ENCODE measurements at regions not wholly inside any gene's neighbourhood (a gene's known extent, or its start where the extent isn't known, plus 50 kb on each side); places are given as distances from the start of the nearest gene placed in this dataset.

DNA sequence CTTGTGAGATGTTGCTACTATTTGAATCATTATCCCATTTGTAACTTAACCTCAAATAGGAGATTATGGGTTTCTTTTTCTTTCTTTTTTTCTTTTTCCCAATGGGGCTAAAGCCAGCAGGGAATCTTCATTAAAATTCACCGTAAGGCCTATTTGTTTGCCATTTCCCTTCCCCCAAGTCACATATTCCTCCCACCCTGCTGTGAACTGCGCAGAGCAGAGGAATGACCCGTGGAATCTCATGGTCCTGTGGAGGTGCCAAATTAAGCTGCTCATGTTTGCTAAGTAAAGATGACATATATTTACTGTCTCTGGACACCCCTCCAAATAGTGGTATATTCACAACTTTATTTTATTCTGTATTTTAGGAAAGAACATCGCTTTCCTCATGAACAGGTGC lies 699.3 kb downstream of the RNF144B start:
- Mint-ChIP-seq H3K9me3 (ENCODE audit: low read depth) (peaks cover 3% of the 10 kb centered on the region), H3K4me1 (ENCODE audit: low read depth) (peaks cover 13% of the 10 kb centered on the region), H3K27me3 (ENCODE audit: low read depth) (no peaks in the 10 kb centered on the region), H3K27ac (ENCODE audit: unreplicated experiment) (no peak overlapping the region), H3K4me3 (ENCODE audit: unreplicated experiment) (no peak overlapping the region), H3K36me3 (ENCODE audit: low read depth) (no peaks in the 10 kb centered on the region)
- TF ChIP-seq, protein P1, sequence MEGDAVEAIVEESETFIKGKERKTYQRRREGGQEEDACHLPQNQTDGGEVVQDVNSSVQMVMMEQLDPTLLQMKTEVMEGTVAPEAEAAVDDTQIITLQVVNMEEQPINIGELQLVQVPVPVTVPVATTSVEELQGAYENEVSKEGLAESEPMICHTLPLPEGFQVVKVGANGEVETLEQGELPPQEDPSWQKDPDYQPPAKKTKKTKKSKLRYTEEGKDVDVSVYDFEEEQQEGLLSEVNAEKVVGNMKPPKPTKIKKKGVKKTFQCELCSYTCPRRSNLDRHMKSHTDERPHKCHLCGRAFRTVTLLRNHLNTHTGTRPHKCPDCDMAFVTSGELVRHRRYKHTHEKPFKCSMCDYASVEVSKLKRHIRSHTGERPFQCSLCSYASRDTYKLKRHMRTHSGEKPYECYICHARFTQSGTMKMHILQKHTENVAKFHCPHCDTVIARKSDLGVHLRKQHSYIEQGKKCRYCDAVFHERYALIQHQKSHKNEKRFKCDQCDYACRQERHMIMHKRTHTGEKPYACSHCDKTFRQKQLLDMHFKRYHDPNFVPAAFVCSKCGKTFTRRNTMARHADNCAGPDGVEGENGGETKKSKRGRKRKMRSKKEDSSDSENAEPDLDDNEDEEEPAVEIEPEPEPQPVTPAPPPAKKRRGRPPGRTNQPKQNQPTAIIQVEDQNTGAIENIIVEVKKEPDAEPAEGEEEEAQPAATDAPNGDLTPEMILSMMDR (IDR thresholded peaks at IDR 0.05), result no peak
- DNase-seq (ENCODE audit: low spot score), result no peak

DNA sequence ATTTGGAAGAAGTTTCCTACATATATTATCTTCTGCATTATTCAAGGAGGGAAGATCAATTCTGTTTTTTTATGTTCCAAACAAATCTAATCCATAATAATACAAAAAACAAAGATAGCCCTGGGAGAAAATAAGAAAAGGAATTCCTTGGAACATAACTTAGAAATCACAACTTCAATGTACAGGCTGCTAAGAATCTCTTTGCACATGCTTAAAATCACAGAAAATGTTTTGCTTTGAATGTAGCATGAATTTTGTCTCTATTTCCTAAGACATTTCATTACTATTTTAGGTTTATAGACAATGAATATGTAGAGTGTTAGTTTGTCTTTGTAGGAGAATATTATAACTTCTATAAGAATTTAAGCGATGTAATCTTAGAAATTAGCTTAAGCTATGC lies 700.1 kb downstream of the RNF144B start:
- H3K4me3 Mint-ChIP-seq (ENCODE audit: unreplicated experiment), result no peak overlapping the region
- no peaks in the 10 kb centered on the region for H3K27me3 Mint-ChIP-seq (ENCODE audit: low read depth)
- peaks cover 3% of the 10 kb centered on the region for H3K9me3 Mint-ChIP-seq (ENCODE audit: low read depth)
- DNase-seq (ENCODE audit: low spot score), result no peak
- TF ChIP-seq, protein P1 (IDR thresholded peaks at IDR 0.05), result no peak
- no peak overlapping the region for H3K27ac Mint-ChIP-seq (ENCODE audit: unreplicated experiment)
- H3K4me1 Mint-ChIP-seq (ENCODE audit: low read depth), result peaks cover 13% of the 10 kb centered on the region
- no peaks in the 10 kb centered on the region for H3K36me3 Mint-ChIP-seq (ENCODE audit: low read depth)

DNA sequence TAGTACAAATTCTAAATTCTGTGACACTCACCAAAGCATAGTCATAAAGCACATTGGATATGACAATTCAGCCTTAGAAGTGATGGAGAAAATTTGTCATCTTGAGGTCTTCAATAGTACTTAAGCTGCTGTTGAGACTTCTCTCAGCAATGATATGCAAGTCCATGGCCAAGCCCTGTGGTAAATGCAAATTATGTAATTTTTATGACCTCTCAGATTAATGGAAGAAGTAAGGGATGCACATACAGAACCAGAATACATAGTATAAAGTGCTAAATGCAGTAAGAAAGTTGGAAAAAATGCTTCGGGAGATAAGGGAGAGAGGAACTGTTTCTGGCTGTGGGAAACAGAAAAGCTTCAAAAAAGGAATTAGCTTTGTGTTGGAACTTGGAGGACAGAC lies 700.7 kb downstream of the RNF144B start:
- Mint-ChIP-seq H3K9me3 (ENCODE audit: low read depth) (peaks cover 3% of the 10 kb centered on the region), H3K27me3 (ENCODE audit: low read depth) (no peaks in the 10 kb centered on the region), H3K4me1 (ENCODE audit: low read depth) (peaks cover 13% of the 10 kb centered on the region), H3K36me3 (ENCODE audit: low read depth) (no peaks in the 10 kb centered on the region), H3K27ac (ENCODE audit: unreplicated experiment) (no peak overlapping the region), H3K4me3 (ENCODE audit: unreplicated experiment) (no peak overlapping the region)
- DNase-seq (ENCODE audit: low spot score), result no peak
- TF ChIP-seq, protein P1 (IDR thresholded peaks at IDR 0.05), result no peak

DNA sequence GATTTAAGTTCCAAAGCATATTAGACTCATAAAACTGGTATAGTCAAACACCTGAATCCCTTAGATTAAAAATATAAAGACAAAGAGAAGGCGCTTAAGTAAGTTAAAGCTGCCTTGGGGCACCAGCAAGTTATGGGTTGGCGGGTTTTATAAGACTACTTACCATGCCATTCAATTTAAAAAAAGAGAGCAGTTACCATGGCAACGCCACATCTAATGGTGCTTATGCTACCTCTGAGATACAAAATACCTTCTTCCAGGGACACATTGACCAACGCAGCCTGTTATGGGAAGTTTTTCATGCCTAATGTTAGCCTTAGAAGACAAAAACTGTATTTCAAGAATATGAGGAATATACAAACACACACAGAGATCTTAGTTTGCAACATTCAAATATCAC lies 713.6 kb downstream of the RNF144B start:
- no peak overlapping the region for H3K4me3 Mint-ChIP-seq (ENCODE audit: unreplicated experiment)
- peaks cover 17% of the 10 kb centered on the region for H3K9me3 Mint-ChIP-seq (ENCODE audit: low read depth)
- H3K27me3 Mint-ChIP-seq (ENCODE audit: low read depth), result no peaks in the 10 kb centered on the region
- H3K4me1 Mint-ChIP-seq (ENCODE audit: low read depth), result peaks cover 3% of the 10 kb centered on the region
- no peak overlapping the region for H3K27ac Mint-ChIP-seq (ENCODE audit: unreplicated experiment)
- peaks cover 13% of the 10 kb centered on the region for H3K36me3 Mint-ChIP-seq (ENCODE audit: low read depth)
- DNase-seq (ENCODE audit: low spot score), result no peak
- TF ChIP-seq, protein P1 (IDR thresholded peaks at IDR 0.05), result no peak

DNA sequence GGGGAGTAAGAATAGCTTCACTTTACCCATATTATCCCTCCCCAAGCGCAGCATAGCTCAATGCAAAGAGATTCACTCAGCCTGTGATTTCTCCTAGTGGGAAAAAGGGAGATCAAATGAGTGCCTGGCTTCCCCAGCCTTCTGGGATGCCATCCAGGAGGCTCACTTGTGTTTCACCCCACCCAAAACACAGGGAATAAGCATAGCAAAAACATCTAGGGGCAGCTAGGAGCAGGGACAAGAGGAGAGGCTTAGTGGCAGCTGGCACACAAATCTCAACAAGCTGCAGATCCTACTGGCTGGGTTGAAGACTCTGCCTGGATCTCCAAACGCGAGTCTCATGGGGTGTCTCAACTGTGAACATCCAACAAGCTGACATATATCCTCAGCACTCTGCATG lies 715.8 kb downstream of the RNF144B start:
- DNase-seq (ENCODE audit: low spot score), result no peak
- TF ChIP-seq, protein P1 (IDR thresholded peaks at IDR 0.05), result no peak

More for the DNA sequence above, 715.8 kb downstream of the RNF144B start:
- peaks cover 15% of the 10 kb centered on the region for H3K36me3 Mint-ChIP-seq (ENCODE audit: low read depth)
- peaks cover 3% of the 10 kb centered on the region for H3K4me1 Mint-ChIP-seq (ENCODE audit: low read depth)
- H3K27ac Mint-ChIP-seq (ENCODE audit: unreplicated experiment), result no peak overlapping the region
- H3K27me3 Mint-ChIP-seq (ENCODE audit: low read depth), result no peaks in the 10 kb centered on the region
- no peak overlapping the region for H3K4me3 Mint-ChIP-seq (ENCODE audit: unreplicated experiment)
- peaks cover 26% of the 10 kb centered on the region for H3K9me3 Mint-ChIP-seq (ENCODE audit: low read depth)
